Pons (tissue), 1 donor: ENCODE measurements at regions not wholly inside any gene's neighbourhood (a gene's known extent, or its start where the extent isn't known, plus 50 kb on each side); places are given as distances from the start of the nearest gene placed in this dataset.
"Not testable (repeated sequence)": the region's sequence is repeated elsewhere in the genome, so short reads cannot be mapped to it uniquely, and the experiment has no call there.

Experiments used
- DNase-seq: peaks from one replicate; pipeline ENCODE4 v3.0.0-alpha.2; 2016; ENCODE audit warnings: low spot score

DNA sequence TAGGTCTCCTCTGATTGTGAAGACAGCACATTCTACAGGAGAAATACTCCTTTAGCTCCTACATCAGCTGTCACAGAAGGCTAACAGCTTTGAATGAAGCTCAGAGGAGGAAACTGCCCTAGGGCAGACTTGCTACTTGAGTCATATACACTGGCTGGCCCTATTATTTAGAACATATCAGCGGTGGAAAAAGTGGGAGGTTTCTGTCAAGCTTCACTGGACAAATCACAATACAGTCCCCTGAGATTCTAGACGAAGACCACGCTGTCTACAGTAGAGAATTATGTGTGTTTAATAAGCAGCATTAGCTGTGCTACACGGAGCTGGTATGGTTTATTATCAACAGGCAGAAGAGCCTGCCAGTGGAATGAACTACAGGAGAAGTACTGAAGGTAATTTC is 230.9 kb upstream of the FSIP2 start:
- no peak for DNase-seq

GRCh38 chr2:185510060-185510459 is 228.5 kb upstream of the FSIP2 start:
- no peak for DNase-seq

DNA sequence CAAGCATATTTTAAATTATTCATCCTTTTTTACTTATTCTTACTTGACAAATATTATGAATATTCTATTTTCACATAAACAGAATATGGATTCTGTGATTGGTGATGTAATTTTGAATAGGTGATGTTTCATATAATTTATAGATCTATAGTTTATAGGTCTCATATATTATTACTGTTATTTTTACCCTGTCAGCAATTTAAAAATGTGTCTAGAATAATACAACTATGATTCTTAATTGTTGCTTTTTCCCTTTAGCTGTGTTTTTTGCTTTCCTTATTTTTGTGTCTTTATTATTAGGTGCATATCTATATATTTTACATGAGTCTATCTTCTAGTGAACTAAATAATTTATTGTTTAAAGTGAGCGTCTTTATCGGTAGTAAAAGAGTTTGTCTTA is 226.7 kb upstream of the FSIP2 start:
- no peak for DNase-seq

DNA sequence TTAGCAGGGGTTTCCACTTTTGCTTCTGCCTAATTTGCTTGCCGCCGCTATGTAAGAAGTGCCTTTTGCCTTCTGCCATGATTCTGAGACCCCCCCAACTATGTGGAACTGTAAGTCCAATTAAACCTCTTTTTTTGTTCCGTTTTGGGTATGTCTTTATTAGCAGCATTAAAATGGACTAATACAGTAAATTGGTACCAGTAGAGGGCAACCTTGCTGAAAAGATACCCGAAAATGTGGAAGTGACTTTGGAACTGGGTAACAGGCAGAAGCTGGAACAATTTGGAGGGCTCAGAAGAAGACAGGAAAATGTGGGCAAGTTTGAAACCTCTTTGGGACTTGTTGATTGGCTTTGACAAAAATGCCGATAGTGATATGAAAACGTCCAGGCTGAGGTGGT is 216.1 kb upstream of the FSIP2 start:
- no peak for DNase-seq

DNA sequence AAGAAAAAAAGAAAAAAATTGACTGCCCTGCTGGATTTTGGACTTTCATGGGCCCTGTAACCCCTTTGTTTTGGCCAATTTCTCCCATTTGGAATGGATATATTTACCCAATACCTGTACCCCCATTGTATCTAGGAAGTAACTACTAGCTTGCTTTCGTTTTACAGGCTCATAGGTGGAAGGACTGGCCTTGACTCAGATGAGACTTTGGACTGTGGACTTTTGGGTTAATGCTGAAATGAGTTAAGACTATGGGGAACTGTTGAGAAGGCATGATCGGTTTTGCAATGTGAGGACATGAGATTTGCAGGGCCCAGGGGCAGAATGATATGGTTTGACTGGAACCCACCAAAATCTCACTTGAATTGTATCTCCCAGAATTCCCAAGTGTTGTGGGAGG is 214.4 kb upstream of the FSIP2 start:
- DNase-seq = not testable (repeated sequence)

GRCh38 chr2:185526161-185526560 is 212.4 kb upstream of the FSIP2 start:
- no peak for DNase-seq

DNA sequence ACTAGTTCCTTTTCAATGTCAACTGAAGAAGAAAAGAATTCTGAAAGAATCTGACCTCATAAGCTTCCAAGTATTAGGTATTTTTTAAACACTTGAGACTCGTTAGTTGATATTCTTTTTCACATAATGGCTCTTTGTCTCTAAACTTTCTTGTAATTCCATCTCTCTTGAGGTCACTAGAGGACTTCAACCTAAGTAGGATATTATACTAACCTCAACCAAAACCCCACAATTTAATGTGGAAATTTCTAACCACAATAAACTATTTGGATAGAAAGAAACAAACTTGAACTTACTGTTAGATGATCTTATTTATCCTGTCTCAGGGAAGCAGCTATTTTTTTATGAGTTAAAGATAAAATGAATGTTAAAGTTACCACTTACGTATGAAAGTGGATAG is 206.9 kb upstream of the FSIP2 start:
- no peak for DNase-seq

DNA sequence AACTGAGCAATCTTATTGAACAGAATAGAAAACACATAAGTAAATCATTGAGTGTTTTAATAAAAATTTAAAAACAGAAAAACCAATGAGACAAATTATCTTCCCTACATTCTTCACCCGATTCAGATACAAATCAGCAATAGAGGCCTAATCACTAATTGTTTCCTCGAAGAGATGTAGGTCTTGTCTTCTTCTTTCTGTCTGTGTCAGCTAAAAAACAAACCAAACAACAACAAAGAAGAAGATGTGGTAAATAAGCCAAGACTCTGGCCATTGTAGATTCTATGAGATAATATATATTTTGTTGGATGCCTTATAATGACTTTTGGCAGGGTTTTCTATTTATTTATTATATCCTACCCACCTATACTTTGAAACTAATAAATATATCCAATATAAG is 200.9 kb upstream of the FSIP2 start:
- no peak for DNase-seq

DNA sequence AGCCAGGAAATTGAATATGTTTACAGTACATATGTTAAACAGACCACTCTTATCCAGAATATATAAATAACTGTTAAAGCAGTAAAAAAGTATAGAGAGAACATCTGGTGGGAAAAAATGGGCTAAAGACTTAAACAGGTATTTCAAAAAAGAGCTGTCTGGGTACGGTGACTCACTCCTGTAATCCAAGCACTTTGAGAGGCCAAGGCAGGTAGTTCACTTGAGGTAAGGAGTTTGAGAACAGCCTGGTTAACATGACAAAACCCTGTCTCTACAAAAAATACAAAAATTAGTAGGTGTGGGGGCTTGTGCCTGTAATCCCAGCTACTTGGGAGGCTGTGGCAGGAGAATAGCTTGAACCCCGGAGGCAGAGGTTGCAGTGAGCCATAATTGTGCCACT is 171.4 kb upstream of the FSIP2 start:
- DNase-seq = no peak

GRCh38 chr2:185567940-185568339 is 170.7 kb upstream of the FSIP2 start:
- no peak for DNase-seq

DNA sequence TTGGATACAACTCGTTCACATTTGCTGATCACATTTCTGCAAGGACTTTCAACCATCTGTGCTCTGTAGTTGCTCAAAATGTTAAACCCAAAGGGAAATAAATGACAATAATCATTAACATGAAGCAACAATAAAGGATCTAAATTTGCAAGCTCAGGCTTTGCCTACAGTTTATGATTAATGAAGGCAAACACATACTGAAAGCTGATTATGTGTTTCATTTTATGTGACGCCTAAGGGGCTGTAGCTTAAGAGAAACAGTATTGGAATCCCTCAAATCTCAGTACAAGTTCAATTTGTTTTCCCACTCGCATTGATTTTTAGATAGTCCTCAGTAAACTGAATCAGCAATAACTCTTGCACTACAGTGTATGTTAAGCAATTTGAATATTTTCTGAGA is 160.3 kb upstream of the FSIP2 start:
- DNase-seq = no peak

GRCh38 chr2:185583058-185583816 is 155.4 kb upstream of the FSIP2 start:
- no peak for DNase-seq

- not testable (repeated sequence) for DNase-seq
Observed at GRCh38 chr2:185585165-185585564, 153.4 kb upstream of the FSIP2 start.

DNA sequence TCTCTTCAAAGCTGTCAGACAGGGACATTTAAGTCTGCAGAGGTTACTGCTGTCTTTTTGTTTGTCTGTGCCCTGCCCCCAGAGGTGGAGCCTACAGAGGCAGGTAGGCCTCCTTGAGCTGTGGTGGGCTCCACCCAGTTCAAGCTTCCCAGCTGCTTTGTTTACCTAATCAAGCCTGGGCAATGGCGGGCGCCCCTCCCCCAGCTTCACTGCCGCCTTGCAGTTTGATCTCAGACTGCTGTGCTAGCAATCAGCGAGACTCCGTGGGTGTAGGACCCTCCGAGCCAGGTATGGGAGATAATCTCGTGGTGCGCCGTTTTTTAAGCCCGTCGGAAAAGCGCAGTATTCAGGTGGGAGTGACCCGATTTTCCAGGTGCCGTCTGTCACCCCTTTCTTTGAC is 147.3 kb upstream of the FSIP2 start:
- DNase-seq = not testable (repeated sequence)

DNA sequence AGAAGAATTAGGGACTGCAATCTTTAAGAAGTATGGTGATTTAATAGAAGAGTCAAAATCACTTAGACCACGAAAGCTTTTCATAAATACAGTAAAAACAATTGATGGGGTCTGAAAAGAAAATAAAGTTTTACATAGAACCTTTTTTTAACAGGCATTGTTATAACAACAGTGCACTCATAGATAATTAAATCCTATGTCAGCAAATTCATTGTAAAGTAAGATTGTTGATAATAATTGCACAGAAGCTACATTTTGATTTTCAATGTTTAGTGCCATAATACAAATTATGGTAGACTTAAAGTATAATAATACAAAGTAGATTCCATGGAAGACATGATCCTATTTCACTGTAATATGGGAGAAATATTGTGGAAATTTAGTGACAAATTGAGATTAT is 130.7 kb upstream of the FSIP2 start:
- no peak for DNase-seq

DNA sequence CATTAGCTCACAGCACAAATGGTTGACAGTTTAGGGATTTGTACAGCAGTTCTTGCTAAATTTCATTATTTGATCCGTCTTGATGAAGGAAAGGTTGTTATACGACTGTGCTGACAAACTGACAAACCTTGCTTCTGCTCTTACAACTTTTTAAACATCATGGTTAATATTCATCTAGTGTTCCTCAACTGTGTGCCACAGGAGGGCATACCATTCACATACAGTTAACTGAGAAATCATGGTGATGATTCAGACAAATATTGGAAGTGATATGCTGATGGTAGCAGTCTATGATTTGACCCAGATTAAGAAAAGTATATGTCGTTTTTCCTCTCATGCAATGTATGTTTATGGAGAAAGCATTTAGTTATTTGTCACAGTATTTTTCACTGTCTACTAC is 129.8 kb upstream of the FSIP2 start:
- DNase-seq = no peak

DNA sequence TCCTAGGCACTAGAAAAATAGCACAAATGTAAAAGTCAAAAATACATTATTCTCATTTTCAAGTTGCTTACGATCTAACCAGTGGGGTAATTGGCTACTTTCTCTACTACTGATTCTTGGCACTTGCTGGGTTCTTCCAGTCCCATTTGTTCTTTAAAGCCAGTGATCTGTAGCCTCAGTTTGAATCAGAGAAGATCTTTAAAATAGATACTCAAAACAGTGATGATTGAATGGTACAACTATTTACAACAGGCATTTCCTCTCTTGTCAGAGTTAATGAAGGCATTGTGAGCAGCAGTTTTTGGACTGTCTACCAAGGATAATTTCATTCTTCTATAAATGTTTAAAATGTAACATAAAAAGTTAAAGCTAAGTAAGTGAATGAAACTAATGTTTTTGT is 128.3 kb upstream of the FSIP2 start:
- no peak for DNase-seq

DNA sequence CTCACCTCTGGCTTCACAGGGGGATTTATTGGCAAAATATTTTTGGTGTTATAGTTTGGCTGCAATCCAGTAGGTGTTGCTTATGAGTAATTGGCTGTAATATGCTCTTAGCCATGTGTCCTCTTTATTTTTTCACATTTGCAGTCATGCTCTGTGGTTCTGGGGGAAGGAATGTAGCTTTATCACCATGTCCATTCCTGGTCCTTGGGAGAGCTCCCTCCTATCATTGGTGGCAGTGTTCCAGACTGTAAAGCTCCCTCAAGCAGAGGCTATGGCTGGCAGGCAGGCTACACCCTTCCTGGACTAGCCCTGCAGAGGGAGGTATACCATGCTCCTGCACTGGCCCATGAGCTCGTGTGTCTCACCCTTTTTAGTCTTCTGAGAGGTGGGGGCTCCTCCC is 120.0 kb upstream of the FSIP2 start:
- DNase-seq = no peak

GRCh38 chr2:185625604-185626003 is 113.0 kb upstream of the FSIP2 start:
- DNase-seq = no peak

GRCh38 chr2:185628985-185629384 is 109.6 kb upstream of the FSIP2 start:
- no peak for DNase-seq

DNA sequence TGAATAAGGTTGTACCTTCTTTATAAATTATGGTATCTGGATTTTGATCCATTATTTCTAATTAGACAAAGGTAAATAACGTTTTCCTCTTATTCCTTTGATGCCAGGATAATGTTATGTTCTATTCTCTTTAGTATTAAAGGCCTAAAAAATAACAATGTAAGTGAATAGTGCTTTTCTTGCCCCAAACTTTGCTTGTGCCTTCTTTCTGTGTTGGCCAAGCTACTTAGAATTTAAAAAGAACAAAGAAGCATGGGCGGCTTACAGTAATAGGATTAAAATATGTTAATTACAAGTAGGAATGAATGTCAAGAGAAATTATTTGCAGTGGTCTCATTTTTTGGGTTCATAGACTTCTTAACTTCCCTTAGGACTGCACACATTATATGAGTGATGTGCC is 105.0 kb upstream of the FSIP2 start:
- DNase-seq = no peak

DNA sequence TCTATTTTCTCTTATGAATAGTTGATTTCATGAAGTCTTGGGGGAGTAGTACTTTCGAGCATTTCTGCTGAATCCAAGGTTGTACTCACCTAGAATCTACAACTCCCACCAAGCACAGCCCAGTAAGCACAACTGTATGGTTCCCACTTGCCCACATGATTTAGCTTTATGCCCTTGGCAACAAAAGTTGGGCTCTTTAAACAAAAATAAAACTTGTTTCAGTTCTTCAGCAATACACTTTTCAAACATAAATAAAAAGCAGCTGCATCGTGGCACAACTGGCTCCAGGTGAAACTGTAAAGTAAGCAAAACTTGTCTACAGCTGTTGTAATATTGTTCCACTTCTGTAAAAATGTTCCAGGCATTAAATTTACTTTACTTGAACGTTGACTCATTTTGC is 99.8 kb upstream of the FSIP2 start:
- no peak for DNase-seq

DNA sequence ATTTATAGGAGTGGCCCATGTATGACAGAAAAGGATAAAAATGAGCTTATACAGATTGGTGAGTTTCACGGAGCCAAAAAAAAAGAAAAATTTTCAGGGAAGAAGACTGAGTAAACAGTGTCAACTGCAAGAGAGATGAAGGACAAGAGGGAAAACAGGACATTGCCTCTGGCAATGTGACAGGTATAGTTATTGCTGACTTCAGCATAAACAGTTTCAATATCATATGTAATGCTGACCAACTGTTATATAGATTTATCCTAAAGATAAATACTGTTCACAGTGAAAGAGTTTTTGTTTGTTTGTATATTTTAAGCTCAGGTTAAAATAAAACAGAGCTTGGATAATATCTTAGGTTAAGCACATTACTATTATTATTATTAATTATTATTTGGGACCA is 98.0 kb upstream of the FSIP2 start:
- DNase-seq = no peak

- no peak for DNase-seq
Observed at GRCh38 chr2:185643434-185643833, 95.2 kb upstream of the FSIP2 start.

- DNase-seq = no peak
Observed at GRCh38 chr2:185644828-185645227, 93.8 kb upstream of the FSIP2 start.
